ENCODE measurements at regions not wholly inside any gene's neighbourhood (a gene's known extent, or its start where the extent isn't known, plus 50 kb on each side); places are given as distances from the start of the nearest gene placed in this dataset.

DNA sequence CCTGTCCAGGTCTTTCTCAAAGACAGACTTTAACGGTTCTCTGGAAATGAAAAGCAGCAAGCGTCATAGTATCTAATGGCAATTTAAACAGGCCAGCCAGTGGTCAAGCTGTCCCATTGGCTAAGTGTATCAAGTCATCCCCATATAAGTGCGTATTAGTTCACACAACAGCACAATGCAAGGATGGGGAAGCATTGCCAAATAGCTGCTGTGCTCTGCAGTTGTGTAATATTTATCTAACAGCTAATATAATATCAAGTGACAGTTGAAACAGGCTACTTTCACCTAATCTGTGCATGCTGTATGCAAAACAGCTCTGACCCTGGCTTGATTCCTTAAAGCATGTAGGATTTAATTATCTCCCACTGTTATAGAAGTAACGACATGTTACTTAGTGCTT is 134.8 kb upstream of the PPARGC1A start:
- H3K4me2 ChIP-seq: no peak overlapping the region
- no peaks in the 10 kb centered on the region for H3K4me1 ChIP-seq
- ATAC-seq (no peak), DNase-seq (ENCODE audit: low read depth in 1 of 2, low spot score in 1 of 2) (no peak), FAIRE-seq (no peak)
- H3K4me3 ChIP-seq: no peak overlapping the region
- ChIA-PET CTCF (interaction anchor here (0.6 kb wide), 1 partner anchor 1214 kb away, joined by 4 read pairs; no protein-coding TSS in a partner anchor), POLR2A (no interaction called here)
- H3K9me3 ChIP-seq: no peaks in the 10 kb centered on the region
- TF ChIP-seq JUNB (IDR thresholded peaks at IDR 0.05) (no peak), FOSB (CRISPR knock-in tag; IDR thresholded peaks at IDR 0.05) (no peak), CEBPB (IDR thresholded peaks at IDR 0.05) (no peak), FOXS1 (CRISPR knock-in tag; IDR thresholded peaks at IDR 0.05) (no peak)
- 8% methylated on average over 4 of the region's 4 CpGs for WGBS (ENCODE audit: missing lambda C conversion rate)
- H3K27ac ChIP-seq: no peak overlapping the region

DNA sequence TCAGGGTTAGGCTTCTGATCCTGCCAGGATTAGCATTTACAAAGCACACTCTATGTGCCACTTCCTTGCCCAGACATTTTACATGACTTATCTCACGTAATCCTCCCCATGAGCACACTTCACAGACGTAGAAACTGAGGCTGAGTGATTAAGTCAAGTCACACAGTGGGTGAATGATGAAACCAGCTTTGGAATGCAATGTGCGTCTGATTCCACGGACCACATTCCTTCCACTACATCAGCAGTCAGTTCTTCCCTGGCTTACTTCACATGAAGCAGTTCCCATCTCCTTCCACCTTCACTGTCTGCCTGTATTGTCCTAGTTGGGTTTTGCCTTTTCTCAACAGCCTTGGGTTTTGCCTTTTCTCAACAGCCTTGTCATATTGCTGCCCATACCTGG is 134.3 kb upstream of the PPARGC1A start:
- DNase-seq (ENCODE audit: low read depth in 1 of 2, low spot score in 1 of 2) (no peak), FAIRE-seq (no peak)
- 29% methylated on average over 4 of the region's 4 CpGs for WGBS (ENCODE audit: missing lambda C conversion rate)

GRCh38 chr4:24015782-24016181 is 125.9 kb upstream of the PPARGC1A start:
- TF ChIP-seq FOXS1 (CRISPR knock-in tag; IDR thresholded peaks at IDR 0.05): no peak
- no peak for DNase-seq (ENCODE audit: low read depth in 1 of 2, low spot score in 1 of 2)
- no peaks in the 10 kb centered on the region for H3K4me1 ChIP-seq
- H3K9me3 ChIP-seq: no peaks in the 10 kb centered on the region
- no peak overlapping the region for H3K4me3 ChIP-seq
- no peak overlapping the region for H3K27ac ChIP-seq
- H3K4me2 ChIP-seq: no peak overlapping the region
- no peak for FAIRE-seq
- no peak for ATAC-seq
- POLR2A ChIA-PET: no interaction called here
- CTCF ChIA-PET: no interaction called here
- 0% methylated on average over 1 of the region's 1 CpG for WGBS (ENCODE audit: missing lambda C conversion rate)

More for the DNA sequence above, 134.3 kb upstream of the PPARGC1A start:
- POLR2A ChIA-PET: no interaction called here
- CTCF ChIA-PET: no interaction called here
- Histone ChIP-seq H3K4me2 (no peak overlapping the region), H3K9me3 (no peaks in the 10 kb centered on the region), H3K27ac (no peak overlapping the region), H3K4me3 (no peak overlapping the region), H3K4me1 (no peaks in the 10 kb centered on the region)
- no peak for ATAC-seq
- no peak for TF ChIP-seq PHF8 (IDR thresholded peaks at IDR 0.05; ENCODE audit: borderline replicate concordance, low read depth)

DNA sequence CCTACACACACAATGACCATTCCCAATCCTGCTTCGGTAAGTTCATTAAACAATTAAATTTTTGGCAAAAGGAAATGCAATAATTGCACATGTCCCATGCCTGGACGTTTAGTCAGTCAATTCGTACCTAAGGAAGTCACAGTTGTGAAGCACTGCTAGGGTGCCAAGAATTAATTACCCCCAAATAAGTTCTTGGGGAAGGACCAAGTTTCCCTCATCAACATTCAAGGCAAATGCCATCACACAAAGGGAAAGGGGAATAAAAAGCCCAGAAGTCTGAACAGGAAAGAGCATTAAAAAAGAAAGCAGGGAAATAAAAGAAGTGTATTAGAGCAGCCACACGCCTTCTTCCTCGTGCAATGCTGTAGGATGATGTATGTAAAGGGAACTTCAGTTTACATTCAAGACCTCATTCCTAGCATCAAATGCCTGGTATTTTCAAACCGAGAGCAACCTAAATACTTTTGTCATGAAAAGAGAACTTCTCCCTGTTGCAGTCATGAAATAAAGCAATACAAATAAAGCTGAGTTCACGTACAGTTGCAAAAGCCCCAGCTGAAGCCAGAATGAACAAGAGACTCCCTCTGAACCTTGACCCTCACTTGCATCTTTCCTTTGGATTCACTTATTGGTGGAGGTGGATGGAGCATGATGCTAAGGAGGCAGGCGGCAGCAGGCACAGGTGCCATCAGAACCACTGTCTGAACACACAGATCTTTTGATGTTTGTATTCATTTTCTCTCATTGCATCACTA is 124.0 kb upstream of the PPARGC1A start:
- Histone ChIP-seq H3K9me3 (no peaks in the 10 kb centered on the region), H3K27ac (no peak overlapping the region), H3K4me1 (no peaks in the 10 kb centered on the region), H3K4me2 (no peak overlapping the region), H3K4me3 (no peak overlapping the region)
- ATAC-seq (no peak), FAIRE-seq (no peak), DNase-seq (ENCODE audit: low read depth in 1 of 2, low spot score in 1 of 2) (no peak)
- no peak for TF ChIP-seq CBX2 (IDR thresholded peaks at IDR 0.05; ENCODE audit: borderline replicate concordance, low read depth)
- no peak for TF ChIP-seq ATOH8 (CRISPR knock-in tag; IDR thresholded peaks at IDR 0.05; ENCODE audit: low read depth)
- TF ChIP-seq BCL3 (IDR thresholded peaks at IDR 0.05): no peak
- no peak for TF ChIP-seq RAD21 (conservative IDR thresholded peaks at IDR 0.05 in 1 of 2, IDR thresholded peaks at IDR 0.05 in 1 of 2)
- TF ChIP-seq MAX (IDR thresholded peaks at IDR 0.05): no peak
- TF ChIP-seq MAFK (IDR thresholded peaks at IDR 0.05; ENCODE audit: partially characterized antibody): no peak
- ChIA-PET POLR2A (no interaction called here), CTCF (no interaction called here)
- WGBS (ENCODE audit: missing lambda C conversion rate): 7% methylated on average over 8 of the region's 8 CpGs

- no peaks in the 10 kb centered on the region for H3K4me1 ChIP-seq
Observed at GRCh38 chr4:24010994-24011393, 121.1 kb upstream of the PPARGC1A start.

More at GRCh38 chr4:24010994-24011393, 121.1 kb upstream of the PPARGC1A start:
- ChIA-PET POLR2A (no interaction called here), CTCF (no interaction called here)
- FAIRE-seq: no peak
- H3K4me2 ChIP-seq: no peak overlapping the region
- no peak overlapping the region for H3K4me3 ChIP-seq
- DNase-seq (ENCODE audit: low read depth in 1 of 2, low spot score in 1 of 2): no peak
- H3K9me3 ChIP-seq: no peaks in the 10 kb centered on the region
- 8% methylated on average over 1 of the region's 1 CpG for WGBS (ENCODE audit: missing lambda C conversion rate)
- no peak overlapping the region for H3K27ac ChIP-seq
- no peak for ATAC-seq
- TF ChIP-seq ZC3H11A (IDR thresholded peaks at IDR 0.05): no peak

All from A549 (cell line).